22Rv1 (cell line): ENCODE measurements at regions not wholly inside any gene's neighbourhood (a gene's known extent, or its start where the extent isn't known, plus 50 kb on each side); places are given as distances from the start of the nearest gene placed in this dataset.

ENCODE experiments used
- H3K27ac ChIP-seq: fragments of 450-650 bp; 2 replicates; pipeline ENCODE4 v1.5.1; 2017
- ZFX ChIP-seq: fragments of 450-650 bp; IDR thresholded peaks from 2 replicates; pipeline ENCODE4 v1.6.1; 2017; ENCODE audit warnings: antibody characterized with exemption, borderline replicate concordance
- TF ChIP-seq, protein P1 (sequence below): fragments of 450-650 bp; IDR thresholded peaks from 2 replicates; pipeline ENCODE4 v1.5.1; 2017; ENCODE audit warnings: mild to moderate bottlenecking

DNA sequence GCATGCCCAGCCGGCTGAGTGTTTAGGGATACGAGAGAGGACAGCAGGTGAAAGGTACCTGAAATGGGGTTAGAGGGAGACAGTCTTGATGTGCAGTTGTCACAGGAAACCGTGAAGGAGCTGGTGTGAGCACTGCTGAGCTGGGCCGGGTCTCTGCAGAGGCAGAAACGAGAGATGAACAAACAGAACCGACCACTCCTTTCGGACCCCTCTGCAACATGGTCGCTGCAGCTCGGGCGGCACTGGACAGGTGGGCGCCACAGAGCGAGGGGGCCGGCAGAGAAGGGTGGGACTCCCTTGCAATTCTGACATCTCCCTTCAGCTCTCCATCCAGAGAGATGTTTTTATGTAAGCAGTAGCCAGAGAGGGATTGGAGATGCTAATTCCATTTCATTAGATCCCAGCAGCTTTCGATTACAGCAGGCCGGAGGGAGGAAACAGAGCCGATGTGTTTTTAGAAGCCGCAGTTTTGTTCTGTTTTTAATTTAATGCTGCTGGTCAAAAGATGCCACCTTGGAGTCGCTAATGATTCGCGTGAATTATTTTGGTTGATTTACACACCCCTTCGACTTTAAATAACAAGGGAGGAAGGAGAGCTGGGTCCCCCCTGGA lies 86.3 kb upstream of the RPL38 start:
- H3K27ac ChIP-seq = no peak overlapping the region
- TF ChIP-seq, protein P1, sequence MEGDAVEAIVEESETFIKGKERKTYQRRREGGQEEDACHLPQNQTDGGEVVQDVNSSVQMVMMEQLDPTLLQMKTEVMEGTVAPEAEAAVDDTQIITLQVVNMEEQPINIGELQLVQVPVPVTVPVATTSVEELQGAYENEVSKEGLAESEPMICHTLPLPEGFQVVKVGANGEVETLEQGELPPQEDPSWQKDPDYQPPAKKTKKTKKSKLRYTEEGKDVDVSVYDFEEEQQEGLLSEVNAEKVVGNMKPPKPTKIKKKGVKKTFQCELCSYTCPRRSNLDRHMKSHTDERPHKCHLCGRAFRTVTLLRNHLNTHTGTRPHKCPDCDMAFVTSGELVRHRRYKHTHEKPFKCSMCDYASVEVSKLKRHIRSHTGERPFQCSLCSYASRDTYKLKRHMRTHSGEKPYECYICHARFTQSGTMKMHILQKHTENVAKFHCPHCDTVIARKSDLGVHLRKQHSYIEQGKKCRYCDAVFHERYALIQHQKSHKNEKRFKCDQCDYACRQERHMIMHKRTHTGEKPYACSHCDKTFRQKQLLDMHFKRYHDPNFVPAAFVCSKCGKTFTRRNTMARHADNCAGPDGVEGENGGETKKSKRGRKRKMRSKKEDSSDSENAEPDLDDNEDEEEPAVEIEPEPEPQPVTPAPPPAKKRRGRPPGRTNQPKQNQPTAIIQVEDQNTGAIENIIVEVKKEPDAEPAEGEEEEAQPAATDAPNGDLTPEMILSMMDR = no peak
- no peak for TF ChIP-seq ZFX

DNA sequence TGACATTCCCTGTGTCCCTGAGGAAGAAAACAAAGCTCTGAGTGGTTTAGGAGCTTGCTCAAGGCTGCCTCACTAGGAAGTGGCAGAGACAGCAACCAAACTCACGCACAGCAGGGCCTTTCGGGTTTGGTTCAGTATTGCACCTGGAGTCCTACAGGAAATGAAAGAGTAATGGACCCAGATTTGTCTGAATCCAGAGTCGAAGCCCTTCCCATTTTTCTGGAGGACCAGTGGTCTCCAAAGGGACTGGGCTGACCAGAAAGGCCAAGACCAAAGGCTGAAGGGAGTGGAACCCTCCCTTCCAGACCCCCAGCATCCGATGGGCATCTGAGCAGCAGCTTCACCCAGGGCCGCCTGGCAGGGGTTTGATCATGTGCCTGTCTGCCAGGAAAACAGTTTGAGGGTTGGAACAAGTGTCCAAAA lies 85.5 kb upstream of the RPL38 start:
- H3K27ac ChIP-seq = no peak overlapping the region
- TF ChIP-seq, protein P1 = no peak
- TF ChIP-seq ZFX = no peak

DNA sequence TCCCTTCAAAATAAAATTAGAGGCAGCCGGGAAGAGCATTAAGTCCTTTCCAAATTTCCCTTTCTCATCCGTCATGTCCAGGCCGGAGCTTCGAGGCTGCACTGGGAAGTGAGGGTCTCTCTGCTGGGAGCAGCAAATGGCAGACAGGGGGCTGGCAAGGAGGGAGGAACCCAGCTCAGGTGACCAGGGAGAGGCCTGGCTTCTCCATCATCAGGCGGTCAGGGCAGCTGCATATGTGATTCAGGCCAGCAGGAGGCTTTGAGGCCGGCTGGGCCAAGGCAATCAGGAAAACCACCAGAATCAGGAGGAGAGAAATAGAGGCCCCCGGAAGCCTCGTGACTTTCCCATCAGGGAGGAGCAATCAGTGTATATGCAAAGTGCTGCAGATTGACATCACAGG lies 85.0 kb upstream of the RPL38 start:
- no peak overlapping the region for H3K27ac ChIP-seq
- TF ChIP-seq, protein P1 = no peak
- no peak for TF ChIP-seq ZFX

DNA sequence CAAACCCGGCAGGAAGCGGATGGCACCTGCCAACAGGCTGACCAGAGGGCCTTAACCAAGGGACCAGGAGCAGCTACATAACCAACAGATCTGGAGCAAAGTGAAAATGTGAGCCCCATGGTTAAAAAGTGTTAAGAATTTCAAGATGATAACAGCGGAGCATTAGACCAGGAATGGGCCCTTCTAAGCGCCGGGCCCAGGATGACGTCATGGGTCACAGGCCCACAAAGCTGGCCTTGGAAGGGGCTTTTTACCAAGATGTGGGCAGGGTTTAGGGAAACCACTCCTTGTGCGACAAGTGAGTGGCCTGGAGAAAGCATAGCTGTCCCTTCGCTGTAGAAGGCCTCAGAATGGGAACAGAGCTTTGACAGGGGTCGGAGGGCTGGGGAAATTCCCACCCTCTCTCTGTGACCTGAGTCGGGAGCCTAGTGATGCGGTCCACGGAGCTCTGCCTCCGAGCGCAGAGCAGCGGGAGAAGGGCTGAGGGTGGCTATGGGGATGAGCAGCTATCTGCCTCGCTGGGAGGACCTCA lies 84.4 kb upstream of the RPL38 start:
- H3K27ac ChIP-seq = no peak overlapping the region
- no peak for TF ChIP-seq ZFX
- TF ChIP-seq, protein P1 = no peak

DNA sequence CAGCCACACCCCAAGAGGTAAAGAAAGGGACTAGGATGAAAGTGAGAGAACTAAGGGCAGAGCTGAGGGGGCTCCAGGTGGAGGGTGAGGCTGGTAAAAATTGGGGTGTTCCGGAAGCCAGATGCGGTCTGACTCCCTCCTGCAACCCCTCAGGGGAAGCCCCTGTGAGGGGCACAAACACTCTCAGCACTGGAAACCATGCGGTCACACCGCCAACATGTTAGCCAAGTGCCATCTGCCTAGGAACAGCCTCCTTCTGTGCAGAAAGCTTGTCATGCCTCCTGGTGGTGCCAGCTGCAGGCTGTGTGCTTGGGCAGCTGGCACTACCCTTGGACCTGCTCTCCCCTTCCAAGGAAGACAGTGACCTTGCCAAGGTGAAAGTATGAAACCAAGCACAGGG lies 83.5 kb upstream of the RPL38 start:
- no peak for TF ChIP-seq ZFX
- TF ChIP-seq, protein P1 = no peak
- no peak overlapping the region for H3K27ac ChIP-seq

GRCh38 chr17:74123350-74123749 lies 80.1 kb upstream of the RPL38 start:
- no peak overlapping the region for H3K27ac ChIP-seq
- TF ChIP-seq ZFX = no peak
- TF ChIP-seq, protein P1 = no peak

DNA sequence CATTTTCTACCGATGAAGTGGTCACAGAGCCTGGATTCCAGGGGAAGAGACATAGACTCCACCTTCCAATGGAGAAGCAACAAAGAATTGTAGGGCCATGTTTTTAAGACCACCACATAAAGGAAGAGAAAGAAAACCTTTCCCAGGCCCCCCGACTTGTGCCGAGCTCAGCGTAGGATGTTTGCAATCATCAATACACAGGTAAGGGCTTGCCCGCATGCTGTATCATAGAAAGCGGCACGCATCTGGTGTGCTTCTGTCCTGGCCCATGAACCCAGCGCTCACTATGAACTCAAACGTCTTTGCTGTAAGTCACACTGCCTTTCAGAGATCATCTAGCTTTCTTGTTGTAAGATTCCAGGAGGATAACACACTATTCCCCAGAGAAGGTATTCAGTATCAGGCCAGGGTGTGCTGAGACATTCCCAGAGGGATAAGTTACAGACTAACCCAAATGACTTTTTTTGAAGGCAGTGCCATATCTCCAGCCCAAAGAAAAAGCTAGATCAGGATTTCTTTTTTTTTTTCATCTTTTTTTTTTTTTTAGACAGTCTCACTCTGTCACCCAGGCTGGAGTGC lies 79.5 kb upstream of the RPL38 start:
- no peak for TF ChIP-seq ZFX
- TF ChIP-seq, protein P1 = no peak
- H3K27ac ChIP-seq = no peak overlapping the region
